WERI-Rb-1 (cell line): ENCODE measurements at regions not wholly inside any gene's neighbourhood (a gene's known extent, or its start where the extent isn't known, plus 50 kb on each side); places are given as distances from the start of the nearest gene placed in this dataset.
A peak's percentile ranks its signal among the peaks of the same experiment; 100 is the strongest.

ENCODE experiments used
- DNase-seq: peaks from one replicate; pipeline ENCODE4 v3.0.0-alpha.2; 2020
- H3K27ac ChIP-seq: fragments of 250-450 bp; sonication (Bioruptor Pico); 2 replicates; pipeline ENCODE4 v1.5.1; 2020; ENCODE audit warnings: mild to moderate bottlenecking, moderate library complexity
- H3K27me3 ChIP-seq: fragments of 250-450 bp; sonication (Bioruptor Pico); 2 replicates; pipeline ENCODE4 v1.5.1; 2021; ENCODE audit warnings: mild to moderate bottlenecking, low read depth, moderate library complexity; ENCODE audit not compliant: insufficient read depth, severe bottlenecking
- H3K36me3 ChIP-seq: fragments of 250-450 bp; sonication (Bioruptor Pico); 2 replicates; pipeline ENCODE4 v1.5.1; 2020; ENCODE audit warnings: mild to moderate bottlenecking, moderate library complexity
- H3K4me3 ChIP-seq: 2 replicates; pipeline ENCODE4 v1.5.1; 2011; ENCODE audit warnings: low read depth, mild to moderate bottlenecking, control low read depth, low read length
- H3K9me3 ChIP-seq: fragments of 250-450 bp; sonication (Bioruptor Pico); 2 replicates; pipeline ENCODE4 v1.5.1; 2021; ENCODE audit warnings: mild to moderate bottlenecking, moderate library complexity; ENCODE audit not compliant: severe bottlenecking
- CTCF ChIP-seq: IDR thresholded peaks from 2 replicates; pipeline ENCODE4 v1.5.1; 2011; ENCODE audit warnings: low read depth, mild to moderate bottlenecking, control low read depth, inconsistent platforms, low read length

- H3K36me3 ChIP-seq: no peaks in the 10 kb centered on the region
- H3K9me3 ChIP-seq: no peaks in the 10 kb centered on the region
- H3K4me3 ChIP-seq: no peak overlapping the region
- no peak for TF ChIP-seq CTCF
- no peak overlapping the region for H3K27ac ChIP-seq
- H3K27me3 ChIP-seq: no peaks in the 10 kb centered on the region
- no peak for DNase-seq
These were observed 193.2 kb downstream of the OLFM1 start for GRCh38 chr9:135280666-135281065.

GRCh38 chr9:135281151-135281550, 193.7 kb downstream of the OLFM1 start:
- no peak for DNase-seq
- Histone ChIP-seq H3K27me3 (no peaks in the 10 kb centered on the region), H3K9me3 (no peaks in the 10 kb centered on the region), H3K27ac (no peak overlapping the region), H3K36me3 (no peaks in the 10 kb centered on the region), H3K4me3 (no peak overlapping the region)
- peak; percentile 65 for TF ChIP-seq CTCF

GRCh38 chr9:135281791-135282737, 194.6 kb downstream of the OLFM1 start:
- Histone ChIP-seq H3K4me3 (no peak overlapping the region), H3K27me3 (no peaks in the 10 kb centered on the region), H3K36me3 (no peaks in the 10 kb centered on the region), H3K9me3 (no peaks in the 10 kb centered on the region), H3K27ac (no peak overlapping the region)
- TF ChIP-seq CTCF: no peak
- no peak for DNase-seq

- H3K36me3 ChIP-seq: no peaks in the 10 kb centered on the region
- no peak overlapping the region for H3K27ac ChIP-seq
- H3K27me3 ChIP-seq: no peaks in the 10 kb centered on the region
- no peak overlapping the region for H3K4me3 ChIP-seq
- H3K9me3 ChIP-seq: no peaks in the 10 kb centered on the region
- no peak for DNase-seq
- no peak for TF ChIP-seq CTCF
These were observed 195.3 kb downstream of the OLFM1 start for GRCh38 chr9:135282808-135283207.

GRCh38 chr9:135283671-135284070, 195.9 kb upstream of the PPP1R26 start:
- Histone ChIP-seq H3K27ac (no peak overlapping the region), H3K36me3 (no peaks in the 10 kb centered on the region), H3K9me3 (no peaks in the 10 kb centered on the region), H3K27me3 (no peaks in the 10 kb centered on the region), H3K4me3 (no peak overlapping the region)
- no peak for DNase-seq
- TF ChIP-seq CTCF: no peak
